Large intestine (tissue), 3 donors: ENCODE measurements at regions not wholly inside any gene's neighbourhood (a gene's known extent, or its start where the extent isn't known, plus 50 kb on each side); places are given as distances from the start of the nearest gene placed in this dataset.

Experiments
- DNase-seq, 2 donors: peaks; one replicate each; pipeline versions ENCODE4 v3.0.0 to v3.0.0-alpha.2; 2013
- H3K27ac ChIP-seq: one replicate; pipeline ENCODE4 v1.5.1; 2013; ENCODE audit warnings: low read length
- H3K27me3 ChIP-seq: 2 replicates; pipeline ENCODE4 v1.6.1; 2013; ENCODE audit warnings: low read length; ENCODE audit not compliant: control insufficient read depth, insufficient read depth
- H3K36me3 ChIP-seq: 2 replicates; pipeline ENCODE4 v1.6.1; 2013; ENCODE audit warnings: low read length; ENCODE audit not compliant: control insufficient read depth, insufficient read depth
- H3K4me1 ChIP-seq: one replicate; pipeline ENCODE4 v1.6.1; 2013; ENCODE audit warnings: low read length; ENCODE audit not compliant: control insufficient read depth, insufficient read depth
- H3K4me3 ChIP-seq: one replicate; pipeline ENCODE4 v1.5.1; 2013; ENCODE audit warnings: low read length
- H3K9me3 ChIP-seq: one replicate; pipeline ENCODE4 v1.6.1; 2013; ENCODE audit warnings: mild to moderate bottlenecking, low read depth, low read length, moderate library complexity; ENCODE audit not compliant: control insufficient read depth
- WGBS: methylation state at CpG from one replicate; pipeline ENCODE4 v1.1.5; 2013; ENCODE audit warnings: low lambda C conversion rate; ENCODE audit not compliant: insufficient coverage; 5-methylcytosine and 5-hydroxymethylcytosine counted together

GRCh38 chr10:107771066-107771465 lies 606.6 kb upstream of the SORCS1 start:
- peaks cover 5% of the 10 kb centered on the region for H3K9me3 ChIP-seq
- WGBS, result no CpG with 5 or more reads among the region's 1 CpG
- H3K27me3 ChIP-seq, result no peaks in the 10 kb centered on the region
- DNase-seq, result no peak
- H3K27ac ChIP-seq, result no peak overlapping the region
- H3K4me1 ChIP-seq, result no peaks in the 10 kb centered on the region
- H3K36me3 ChIP-seq, result no peaks in the 10 kb centered on the region
- H3K4me3 ChIP-seq, result no peak overlapping the region

GRCh38 chr10:107767185-107767584 lies 602.7 kb upstream of the SORCS1 start:
- H3K9me3 ChIP-seq, result peaks cover 5% of the 10 kb centered on the region
- H3K4me1 ChIP-seq, result no peaks in the 10 kb centered on the region
- no peaks in the 10 kb centered on the region for H3K36me3 ChIP-seq
- 50% methylated on average over 1 of the region's 3 CpGs for WGBS
- no peaks in the 10 kb centered on the region for H3K27me3 ChIP-seq
- H3K4me3 ChIP-seq, result no peak overlapping the region
- no peak overlapping the region for H3K27ac ChIP-seq
- DNase-seq, result no peak

- H3K9me3 ChIP-seq, result no peaks in the 10 kb centered on the region
- H3K36me3 ChIP-seq, result no peaks in the 10 kb centered on the region
- WGBS, result 100% methylated on average over 1 of the region's 2 CpGs
- no peak overlapping the region for H3K4me3 ChIP-seq
- no peak overlapping the region for H3K27ac ChIP-seq
- DNase-seq, result no peak
- no peaks in the 10 kb centered on the region for H3K4me1 ChIP-seq
- H3K27me3 ChIP-seq, result no peaks in the 10 kb centered on the region
These were observed 590.3 kb upstream of the SORCS1 start for GRCh38 chr10:107754814-107755213.

GRCh38 chr10:107749235-107749634 lies 584.7 kb upstream of the SORCS1 start:
- no peak for DNase-seq
- no peaks in the 10 kb centered on the region for H3K9me3 ChIP-seq
- 20% methylated on average over 2 of the region's 3 CpGs for WGBS
- no peaks in the 10 kb centered on the region for H3K36me3 ChIP-seq
- no peaks in the 10 kb centered on the region for H3K4me1 ChIP-seq
- no peak overlapping the region for H3K4me3 ChIP-seq
- H3K27ac ChIP-seq, result no peak overlapping the region
- no peaks in the 10 kb centered on the region for H3K27me3 ChIP-seq

GRCh38 chr10:107747851-107748250 lies 583.3 kb upstream of the SORCS1 start:
- Histone ChIP-seq H3K4me3 (no peak overlapping the region), H3K36me3 (no peaks in the 10 kb centered on the region), H3K27ac (no peak overlapping the region), H3K4me1 (no peaks in the 10 kb centered on the region), H3K9me3 (no peaks in the 10 kb centered on the region), H3K27me3 (no peaks in the 10 kb centered on the region)
- no peak for DNase-seq

- WGBS, result 80% methylated on average over 1 of the region's 3 CpGs
- Histone ChIP-seq H3K9me3 (no peaks in the 10 kb centered on the region), H3K4me3 (no peak overlapping the region), H3K27me3 (no peaks in the 10 kb centered on the region), H3K36me3 (no peaks in the 10 kb centered on the region), H3K4me1 (no peaks in the 10 kb centered on the region), H3K27ac (no peak overlapping the region)
- DNase-seq, result no peak
These were observed 577.5 kb upstream of the SORCS1 start for GRCh38 chr10:107741971-107742370.

GRCh38 chr10:107740962-107741690 lies 576.6 kb upstream of the SORCS1 start:
- WGBS, result 77% methylated on average over 3 of the region's 4 CpGs
- DNase-seq, result no peak
- Histone ChIP-seq H3K4me1 (no peaks in the 10 kb centered on the region), H3K36me3 (no peaks in the 10 kb centered on the region), H3K27ac (no peak overlapping the region), H3K9me3 (no peaks in the 10 kb centered on the region), H3K4me3 (no peak overlapping the region), H3K27me3 (no peaks in the 10 kb centered on the region)

GRCh38 chr10:107739951-107740350 lies 575.4 kb upstream of the SORCS1 start:
- 60% methylated on average over 3 of the region's 3 CpGs for WGBS

GRCh38 chr10:107733328-107734130 lies 569.0 kb upstream of the SORCS1 start:
- no peak overlapping the region for H3K27ac ChIP-seq
- DNase-seq, result no peak
- no peaks in the 10 kb centered on the region for H3K27me3 ChIP-seq
- H3K4me1 ChIP-seq, result no peaks in the 10 kb centered on the region
- no peak overlapping the region for H3K4me3 ChIP-seq
- peaks cover 7% of the 10 kb centered on the region for H3K9me3 ChIP-seq
- no peaks in the 10 kb centered on the region for H3K36me3 ChIP-seq
- no CpG with 5 or more reads among the region's 2 CpGs for WGBS

More at GRCh38 chr10:107739951-107740350, 575.4 kb upstream of the SORCS1 start:
- H3K4me1 ChIP-seq, result no peaks in the 10 kb centered on the region
- H3K36me3 ChIP-seq, result no peaks in the 10 kb centered on the region
- no peak for DNase-seq
- H3K4me3 ChIP-seq, result no peak overlapping the region
- no peaks in the 10 kb centered on the region for H3K27me3 ChIP-seq
- no peak overlapping the region for H3K27ac ChIP-seq
- no peaks in the 10 kb centered on the region for H3K9me3 ChIP-seq

GRCh38 chr10:107732045-107732444 lies 567.5 kb upstream of the SORCS1 start:
- no peak for DNase-seq
- Histone ChIP-seq H3K9me3 (peaks cover 7% of the 10 kb centered on the region), H3K4me1 (no peaks in the 10 kb centered on the region), H3K4me3 (no peak overlapping the region), H3K27ac (no peak overlapping the region), H3K27me3 (no peaks in the 10 kb centered on the region), H3K36me3 (no peaks in the 10 kb centered on the region)
- WGBS, result no CpG with 5 or more reads among the region's 7 CpGs
